ENCODE measurements at regions not wholly inside any gene's neighbourhood (a gene's known extent, or its start where the extent isn't known, plus 50 kb on each side); places are given as distances from the start of the nearest gene placed in this dataset.

- Mint-ChIP-seq H3K27ac (no peak overlapping the region), H3K36me3 (ENCODE audit: low read depth) (no peaks in the 10 kb centered on the region), H3K27me3 (ENCODE audit: low read depth, poor library complexity) (peaks cover 42% of the 10 kb centered on the region), H3K4me3 (no peak overlapping the region), H3K9me3 (no peaks in the 10 kb centered on the region), H3K4me1 (no peaks in the 10 kb centered on the region)
- DNase-seq = no peak
- TF ChIP-seq, protein P1, sequence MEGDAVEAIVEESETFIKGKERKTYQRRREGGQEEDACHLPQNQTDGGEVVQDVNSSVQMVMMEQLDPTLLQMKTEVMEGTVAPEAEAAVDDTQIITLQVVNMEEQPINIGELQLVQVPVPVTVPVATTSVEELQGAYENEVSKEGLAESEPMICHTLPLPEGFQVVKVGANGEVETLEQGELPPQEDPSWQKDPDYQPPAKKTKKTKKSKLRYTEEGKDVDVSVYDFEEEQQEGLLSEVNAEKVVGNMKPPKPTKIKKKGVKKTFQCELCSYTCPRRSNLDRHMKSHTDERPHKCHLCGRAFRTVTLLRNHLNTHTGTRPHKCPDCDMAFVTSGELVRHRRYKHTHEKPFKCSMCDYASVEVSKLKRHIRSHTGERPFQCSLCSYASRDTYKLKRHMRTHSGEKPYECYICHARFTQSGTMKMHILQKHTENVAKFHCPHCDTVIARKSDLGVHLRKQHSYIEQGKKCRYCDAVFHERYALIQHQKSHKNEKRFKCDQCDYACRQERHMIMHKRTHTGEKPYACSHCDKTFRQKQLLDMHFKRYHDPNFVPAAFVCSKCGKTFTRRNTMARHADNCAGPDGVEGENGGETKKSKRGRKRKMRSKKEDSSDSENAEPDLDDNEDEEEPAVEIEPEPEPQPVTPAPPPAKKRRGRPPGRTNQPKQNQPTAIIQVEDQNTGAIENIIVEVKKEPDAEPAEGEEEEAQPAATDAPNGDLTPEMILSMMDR (IDR thresholded peaks at IDR 0.05) = no peak
These were observed 185.5 kb upstream of the CDH4 start for GRCh38 chr20:61066526-61066925.

DNA sequence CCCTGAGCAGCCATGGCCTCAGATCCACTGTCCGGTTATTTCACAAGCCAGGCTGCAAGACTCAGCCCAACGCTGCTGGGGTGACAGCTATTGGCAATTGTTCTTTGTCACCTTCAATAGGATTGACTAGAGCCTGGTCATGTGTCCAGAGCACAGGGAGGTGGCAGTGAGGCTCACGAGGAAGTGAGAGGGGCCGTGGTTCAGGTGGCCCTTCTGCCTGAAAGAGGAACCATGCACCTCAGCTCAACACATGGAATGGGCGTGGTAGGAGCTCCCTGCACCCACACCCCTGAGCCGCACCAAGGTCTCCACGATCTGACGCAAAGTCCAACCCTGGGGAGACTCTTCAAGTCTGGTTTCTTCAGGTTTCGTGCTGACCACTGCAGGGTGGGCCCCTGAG is 184.8 kb upstream of the CDH4 start:
- Mint-ChIP-seq H3K36me3 (ENCODE audit: low read depth) (no peaks in the 10 kb centered on the region), H3K4me3 (no peak overlapping the region), H3K9me3 (no peaks in the 10 kb centered on the region), H3K4me1 (no peaks in the 10 kb centered on the region), H3K27ac (no peak overlapping the region), H3K27me3 (ENCODE audit: low read depth, poor library complexity) (peaks cover 42% of the 10 kb centered on the region)
- DNase-seq = no peak
- TF ChIP-seq, protein P1 (IDR thresholded peaks at IDR 0.05) = no peak

DNA sequence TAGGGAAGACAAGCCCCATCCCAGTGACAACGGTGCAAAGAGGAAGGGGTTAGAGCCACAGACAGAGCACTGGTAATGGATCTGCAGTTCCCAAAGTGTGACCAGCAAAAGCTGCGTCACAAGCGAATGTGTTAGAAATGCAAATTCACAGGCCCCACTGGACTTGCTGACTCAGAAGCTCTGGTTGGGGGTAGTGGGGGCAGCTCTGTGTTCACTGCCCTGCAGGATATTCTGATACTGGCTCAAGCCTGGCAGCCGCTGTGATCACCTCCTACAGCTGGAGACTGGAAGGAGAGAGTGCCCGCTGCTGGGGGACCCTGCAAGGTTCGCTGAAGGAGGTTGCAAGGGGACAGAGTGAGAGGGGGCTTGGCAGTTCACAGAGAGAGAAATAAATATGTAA is 179.7 kb upstream of the CDH4 start:
- H3K36me3 Mint-ChIP-seq (ENCODE audit: low read depth) = no peaks in the 10 kb centered on the region
- peaks cover 29% of the 10 kb centered on the region for H3K27me3 Mint-ChIP-seq (ENCODE audit: low read depth, poor library complexity)
- no peak overlapping the region for H3K27ac Mint-ChIP-seq
- TF ChIP-seq, protein P1 (IDR thresholded peaks at IDR 0.05) = no peak
- H3K4me1 Mint-ChIP-seq = no peaks in the 10 kb centered on the region
- H3K9me3 Mint-ChIP-seq = peaks cover 3% of the 10 kb centered on the region
- no peak for DNase-seq
- no peak overlapping the region for H3K4me3 Mint-ChIP-seq

- no peaks in the 10 kb centered on the region for H3K36me3 Mint-ChIP-seq (ENCODE audit: low read depth)
- TF ChIP-seq, protein P1 (IDR thresholded peaks at IDR 0.05) = no peak
- H3K9me3 Mint-ChIP-seq = peaks cover 6% of the 10 kb centered on the region
- no peak overlapping the region for H3K27ac Mint-ChIP-seq
- H3K4me3 Mint-ChIP-seq = no peak overlapping the region
- no peaks in the 10 kb centered on the region for H3K4me1 Mint-ChIP-seq
- peaks cover 26% of the 10 kb centered on the region for H3K27me3 Mint-ChIP-seq (ENCODE audit: low read depth, poor library complexity)
- no peak for DNase-seq
These were observed 178.7 kb upstream of the CDH4 start for GRCh38 chr20:61073376-61073775.

DNA sequence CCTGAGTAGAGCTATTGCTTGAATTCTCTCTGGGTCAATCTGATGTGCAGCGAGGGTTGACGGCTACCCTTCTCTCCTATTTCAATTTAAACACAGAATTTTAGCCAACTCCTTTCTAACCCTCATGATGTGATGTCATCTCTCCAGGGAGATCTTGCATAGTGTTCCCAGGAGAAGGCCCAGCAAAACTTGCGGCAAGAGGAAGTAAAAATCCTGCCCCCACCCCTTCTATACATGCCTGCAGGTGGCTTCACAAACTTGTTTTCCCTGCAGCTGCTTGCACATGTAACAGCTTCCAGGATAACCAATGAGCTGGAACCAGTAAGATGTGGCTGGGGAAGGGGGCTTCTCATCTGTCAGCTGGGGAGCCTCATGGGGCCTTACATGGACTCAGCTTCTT is 169.3 kb upstream of the CDH4 start:
- H3K4me3 Mint-ChIP-seq = no peak overlapping the region
- no peaks in the 10 kb centered on the region for H3K36me3 Mint-ChIP-seq (ENCODE audit: low read depth)
- H3K9me3 Mint-ChIP-seq = peaks cover 15% of the 10 kb centered on the region
- peaks cover 47% of the 10 kb centered on the region for H3K27me3 Mint-ChIP-seq (ENCODE audit: low read depth, poor library complexity)
- no peak for DNase-seq
- no peak overlapping the region for H3K27ac Mint-ChIP-seq
- TF ChIP-seq, protein P1 (IDR thresholded peaks at IDR 0.05) = no peak
- peaks cover 12% of the 10 kb centered on the region for H3K4me1 Mint-ChIP-seq

DNA sequence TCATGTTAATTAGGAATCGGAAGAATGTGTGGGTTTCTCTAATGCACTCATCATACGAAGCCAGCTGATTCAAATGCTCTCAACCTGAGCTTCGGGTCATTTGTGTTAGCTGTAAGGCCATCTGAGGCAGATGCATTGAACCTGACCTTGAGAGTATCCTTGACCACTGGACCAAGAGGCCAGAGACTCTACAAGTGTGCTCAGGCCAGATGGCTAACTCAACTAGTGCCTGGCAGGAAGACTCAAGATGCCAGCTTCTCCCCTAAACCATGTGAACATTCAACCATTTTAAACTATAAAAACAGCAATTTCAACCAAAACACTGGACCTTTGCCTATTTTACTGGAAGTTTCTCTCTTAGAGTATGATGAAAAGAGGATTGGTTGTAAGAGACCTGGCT is 168.6 kb upstream of the CDH4 start:
- H3K27me3 Mint-ChIP-seq (ENCODE audit: low read depth, poor library complexity) = peaks cover 47% of the 10 kb centered on the region
- H3K4me1 Mint-ChIP-seq = peaks cover 12% of the 10 kb centered on the region
- TF ChIP-seq, protein P1 (IDR thresholded peaks at IDR 0.05) = no peak
- H3K4me3 Mint-ChIP-seq = no peak overlapping the region
- H3K27ac Mint-ChIP-seq = no peak overlapping the region
- peaks cover 15% of the 10 kb centered on the region for H3K9me3 Mint-ChIP-seq
- no peak for DNase-seq
- no peaks in the 10 kb centered on the region for H3K36me3 Mint-ChIP-seq (ENCODE audit: low read depth)
